ENCODE measurements at regions not wholly inside any gene's neighbourhood (a gene's known extent, or its start where the extent isn't known, plus 50 kb on each side); places are given as distances from the start of the nearest gene placed in this dataset.

GRCh38 chr9:90428517-90428916 is 214.1 kb downstream of the DIRAS2 start:
- no peak for DNase-seq (ENCODE audit: low read depth)
- no peak overlapping the region for H3K4me3 ChIP-seq (ENCODE audit: low read depth, low read length)
- no peak for TF ChIP-seq CTCF (IDR thresholded peaks at IDR 0.05; ENCODE audit: insufficient read depth, low read depth, low read length, missing control alignments)

- DNase-seq (ENCODE audit: low read depth), result no peak
- H3K4me3 ChIP-seq (ENCODE audit: low read depth, low read length), result no peak overlapping the region
- TF ChIP-seq CTCF (IDR thresholded peaks at IDR 0.05; ENCODE audit: insufficient read depth, low read depth, low read length, missing control alignments), result no peak
Observed at GRCh38 chr9:90432951-90433350, 209.7 kb downstream of the DIRAS2 start.

GRCh38 chr9:90433398-90433941 is 209.2 kb downstream of the DIRAS2 start:
- no peak for DNase-seq (ENCODE audit: low read depth)
- no peak for TF ChIP-seq CTCF (IDR thresholded peaks at IDR 0.05; ENCODE audit: insufficient read depth, low read depth, low read length, missing control alignments)
- H3K4me3 ChIP-seq (ENCODE audit: low read depth, low read length), result no peak overlapping the region

- no peak for TF ChIP-seq CTCF (IDR thresholded peaks at IDR 0.05; ENCODE audit: insufficient read depth, low read depth, low read length, missing control alignments)
- no peak for DNase-seq (ENCODE audit: low read depth)
- H3K4me3 ChIP-seq (ENCODE audit: low read depth, low read length), result no peak overlapping the region
Observed at GRCh38 chr9:90441814-90442213, 200.8 kb downstream of the DIRAS2 start.

- DNase-seq (ENCODE audit: low read depth), result no peak
- H3K4me3 ChIP-seq (ENCODE audit: low read depth, low read length), result no peak overlapping the region
- no peak for TF ChIP-seq CTCF (IDR thresholded peaks at IDR 0.05; ENCODE audit: insufficient read depth, low read depth, low read length, missing control alignments)
Observed at GRCh38 chr9:90442723-90443122, 199.9 kb downstream of the DIRAS2 start.

- no peak for DNase-seq (ENCODE audit: low read depth)
- no peak overlapping the region for H3K4me3 ChIP-seq (ENCODE audit: low read depth, low read length)
- no peak for TF ChIP-seq CTCF (IDR thresholded peaks at IDR 0.05; ENCODE audit: insufficient read depth, low read depth, low read length, missing control alignments)
Observed at GRCh38 chr9:90444609-90445204, 197.9 kb downstream of the DIRAS2 start.

GRCh38 chr9:90445391-90445790 is 197.2 kb downstream of the DIRAS2 start:
- no peak overlapping the region for H3K4me3 ChIP-seq (ENCODE audit: low read depth, low read length)
- DNase-seq (ENCODE audit: low read depth), result no peak
- no peak for TF ChIP-seq CTCF (IDR thresholded peaks at IDR 0.05; ENCODE audit: insufficient read depth, low read depth, low read length, missing control alignments)

Measured in GM12865 (cell line).